OCI-LY7 (cell line): ENCODE measurements at regions not wholly inside any gene's neighbourhood (a gene's known extent, or its start where the extent isn't known, plus 50 kb on each side); places are given as distances from the start of the nearest gene placed in this dataset.
A peak's percentile ranks its signal among the peaks of the same experiment; 100 is the strongest.
"Not testable (repeated sequence)": the region's sequence is repeated elsewhere in the genome, so short reads cannot be mapped to it uniquely, and the experiment has no call there.

ENCODE experiments used
- BruUV-seq: library from RNA; stranded (reverse); fragments of 400-500 nt; replicated peaks from 2 replicates; lab custom pipeline; 2021; lab: Mats Ljungman, UMichigan
- CTCF ChIA-PET: fragments of 300-600 bp; sonication (Branson Sonifier 250); formaldehyde crosslinking; loops from one replicate; lab custom pipeline; 2022; ENCODE audit warnings: antibody characterized with exemption; ENCODE audit not compliant: unreplicated experiment; lab: Charles Lee
- POLR2A ChIA-PET: fragments of 300-600 bp; sonication (Branson Sonifier 250); formaldehyde crosslinking; loops from one replicate; lab custom pipeline; 2022; ENCODE audit warnings: antibody characterized with exemption; lab: Charles Lee
- DNase-seq: peaks from one replicate; pipeline ENCODE4 v3.0.0-alpha.2; 2015; ENCODE audit warnings: low spot score
- H2AFZ ChIP-seq: fragments of 200-600 bp; sonication (generic), shearing (Covaris generic); 2 replicates; pipeline ENCODE4 v1.6.1; 2014; ENCODE audit warnings: mild to moderate bottlenecking, antibody characterized with exemption, low read length, moderate library complexity
- H3K27ac ChIP-seq: fragments of 200-600 bp; sonication (generic); 2 replicates; pipeline ENCODE4 v1.5.1; 2014; ENCODE audit warnings: mixed run types, low read depth, mild to moderate bottlenecking, moderate library complexity, low read length, inconsistent platforms; ENCODE audit not compliant: poor library complexity, severe bottlenecking
- H3K36me3 ChIP-seq: fragments of 200-600 bp; sonication (generic); 2 replicates; pipeline ENCODE4 v1.6.1; 2014; ENCODE audit warnings: mild to moderate bottlenecking, antibody characterized with exemption, low read length, moderate library complexity, mixed read lengths; ENCODE audit not compliant: insufficient read depth
- H3K4me1 ChIP-seq: fragments of 200-600 bp; sonication (generic); 2 replicates; pipeline ENCODE4 v1.5.1; 2014; ENCODE audit warnings: mild to moderate bottlenecking, low read length; ENCODE audit not compliant: insufficient read depth, poor library complexity, severe bottlenecking
- H3K4me2 ChIP-seq: fragments of 200-600 bp; sonication (generic); 2 replicates; pipeline ENCODE4 v1.6.1; 2014; ENCODE audit warnings: mild to moderate bottlenecking, low read length
- H3K4me3 ChIP-seq: fragments of 200-600 bp; sonication (generic); 2 replicates; pipeline ENCODE4 v1.5.1; 2014; ENCODE audit warnings: mild to moderate bottlenecking, low read depth, low read length; ENCODE audit not compliant: poor library complexity, severe bottlenecking
- H3K79me2 ChIP-seq: fragments of 200-600 bp; sonication (generic); 2 replicates; pipeline ENCODE4 v1.6.1; 2016; ENCODE audit warnings: low read depth, mild to moderate bottlenecking, low read length, moderate library complexity, mixed read lengths; ENCODE audit not compliant: insufficient read depth
- H3K9me2 ChIP-seq: fragments of 200-600 bp; sonication (generic); 2 replicates; pipeline ENCODE4 v1.6.1; 2016; ENCODE audit warnings: mild to moderate bottlenecking, low read length, mixed read lengths; ENCODE audit not compliant: insufficient read depth
- H3K9me3 ChIP-seq: fragments of 200-600 bp; sonication (generic); 2 replicates; pipeline ENCODE4 v1.6.1; 2014; ENCODE audit warnings: mild to moderate bottlenecking, mixed run types, low read length, mixed read lengths
- H4K20me1 ChIP-seq: fragments of 200-600 bp; sonication (generic); 2 replicates; pipeline ENCODE4 v1.6.1; 2014; ENCODE audit warnings: mild to moderate bottlenecking, antibody characterized with exemption, low read length, moderate library complexity, mixed read lengths; ENCODE audit not compliant: insufficient read depth
- EZH2phosphoT487 ChIP-seq: fragments of 200-600 bp; sonication (generic); IDR thresholded peaks from 2 replicates; pipeline ENCODE4 v1.6.1; 2018; ENCODE audit warnings: low read depth, borderline replicate concordance, mild to moderate bottlenecking, mixed run types, antibody characterized with exemption, low read length, moderate library complexity, mixed read lengths
- intact Hi-C: fragments of 100-400 bp; cut with micrococcal nuclease; formaldehyde crosslinking; loops from one replicate; pipeline ENCODE4 v1.10.0; 2022; ENCODE audit not compliant: unreplicated experiment
- TF ChIP-seq, protein P1 (sequence below): fragments of 200-600 bp; sonication (generic); conservative IDR thresholded peaks from 2 replicates; pipeline ENCODE4 v1.5.1; 2014; ENCODE audit warnings: mild to moderate bottlenecking, antibody characterized with exemption, low read length, moderate library complexity, mixed read lengths

- Histone ChIP-seq H3K9me3 (no peaks in the 10 kb centered on the region), H3K4me3 (no peak overlapping the region), H2AFZ (no peak overlapping the region), H4K20me1 (no peaks in the 10 kb centered on the region), H3K4me1 (no peaks in the 10 kb centered on the region), H3K4me2 (no peak overlapping the region), H3K36me3 (no peaks in the 10 kb centered on the region), H3K79me2 (no peaks in the 10 kb centered on the region), H3K27ac (no peak overlapping the region), H3K9me2 (no peaks in the 10 kb centered on the region)
- intact Hi-C loops = no loop called here
- no TSS peak for BruUV-seq
- TF ChIP-seq, protein P1, sequence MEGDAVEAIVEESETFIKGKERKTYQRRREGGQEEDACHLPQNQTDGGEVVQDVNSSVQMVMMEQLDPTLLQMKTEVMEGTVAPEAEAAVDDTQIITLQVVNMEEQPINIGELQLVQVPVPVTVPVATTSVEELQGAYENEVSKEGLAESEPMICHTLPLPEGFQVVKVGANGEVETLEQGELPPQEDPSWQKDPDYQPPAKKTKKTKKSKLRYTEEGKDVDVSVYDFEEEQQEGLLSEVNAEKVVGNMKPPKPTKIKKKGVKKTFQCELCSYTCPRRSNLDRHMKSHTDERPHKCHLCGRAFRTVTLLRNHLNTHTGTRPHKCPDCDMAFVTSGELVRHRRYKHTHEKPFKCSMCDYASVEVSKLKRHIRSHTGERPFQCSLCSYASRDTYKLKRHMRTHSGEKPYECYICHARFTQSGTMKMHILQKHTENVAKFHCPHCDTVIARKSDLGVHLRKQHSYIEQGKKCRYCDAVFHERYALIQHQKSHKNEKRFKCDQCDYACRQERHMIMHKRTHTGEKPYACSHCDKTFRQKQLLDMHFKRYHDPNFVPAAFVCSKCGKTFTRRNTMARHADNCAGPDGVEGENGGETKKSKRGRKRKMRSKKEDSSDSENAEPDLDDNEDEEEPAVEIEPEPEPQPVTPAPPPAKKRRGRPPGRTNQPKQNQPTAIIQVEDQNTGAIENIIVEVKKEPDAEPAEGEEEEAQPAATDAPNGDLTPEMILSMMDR = no peak
- POLR2A ChIA-PET = no interaction called here
- no peak for DNase-seq
- CTCF ChIA-PET = no interaction called here
Observed at GRCh38 chr3:178949896-178950295, 121.7 kb downstream of the ZMAT3 start.

- ChIA-PET CTCF (no interaction called here), POLR2A (no interaction called here)
- H3K36me3 ChIP-seq = no peaks in the 10 kb centered on the region
- no peak for DNase-seq
- no peak overlapping the region for H3K4me3 ChIP-seq
- H2AFZ ChIP-seq = no peak overlapping the region
- H3K4me1 ChIP-seq = no peaks in the 10 kb centered on the region
- no TSS peak for BruUV-seq
- TF ChIP-seq, protein P1 = no peak
- no peak for TF ChIP-seq EZH2phosphoT487
- H4K20me1 ChIP-seq = no peaks in the 10 kb centered on the region
- no peaks in the 10 kb centered on the region for H3K79me2 ChIP-seq
- H3K4me2 ChIP-seq = no peak overlapping the region
- 0 out of 2 replicates have a peak, but pooled peaks cover 8% of the 10 kb centered on the region for H3K9me3 ChIP-seq
- no peak overlapping the region for H3K27ac ChIP-seq
- H3K9me2 ChIP-seq = no peaks in the 10 kb centered on the region
- intact Hi-C loops = no loop called here
Observed at GRCh38 chr3:178948546-178948945, 123.1 kb downstream of the ZMAT3 start.

GRCh38 chr3:178947738-178948137, 123.9 kb downstream of the ZMAT3 start:
- no peak overlapping the region for H2AFZ ChIP-seq
- no peaks in the 10 kb centered on the region for H3K9me2 ChIP-seq
- intact Hi-C loops = no loop called here
- H4K20me1 ChIP-seq = no peaks in the 10 kb centered on the region
- H3K27ac ChIP-seq = no peak overlapping the region
- ChIA-PET POLR2A (no interaction called here), CTCF (no interaction called here)
- no TSS peak for BruUV-seq
- TF ChIP-seq EZH2phosphoT487 = no peak
- TF ChIP-seq, protein P1 = peak; percentile 48
- no peak overlapping the region for H3K4me3 ChIP-seq
- H3K4me1 ChIP-seq = no peaks in the 10 kb centered on the region
- H3K79me2 ChIP-seq = no peaks in the 10 kb centered on the region
- no peak overlapping the region for H3K4me2 ChIP-seq
- no peaks in the 10 kb centered on the region for H3K36me3 ChIP-seq
- 0 out of 2 replicates have a peak, but pooled peaks cover 10% of the 10 kb centered on the region for H3K9me3 ChIP-seq
- DNase-seq = no peak

GRCh38 chr3:178942261-178942660, 129.3 kb downstream of the ZMAT3 start:
- H3K4me1 ChIP-seq, intact Hi-C loops, H3K9me2 ChIP-seq, H3K36me3 ChIP-seq, POLR2A ChIA-PET, DNase-seq, H3K27ac ChIP-seq, H3K79me2 ChIP-seq, CTCF ChIA-PET, H4K20me1 ChIP-seq, H3K4me2 ChIP-seq, BruUV-seq, H3K4me3 ChIP-seq, H2AFZ ChIP-seq: not testable (repeated sequence)
- H3K9me3 ChIP-seq = 0 out of 2 replicates have a peak, but pooled peaks cover 10% of the 10 kb centered on the region
